CD14-positive monocyte (primary cell): ENCODE measurements at regions not wholly inside any gene's neighbourhood (a gene's known extent, or its start where the extent isn't known, plus 50 kb on each side); places are given as distances from the start of the nearest gene placed in this dataset.

Source experiments
- DNase-seq, 3 donors: peaks; one replicate each; pipeline ENCODE4 v3.0.0-alpha.2; 2011 to 2022
- H2AFZ ChIP-seq: 2 replicates; pipeline ENCODE4 v1.6.0; 2012; ENCODE audit warnings: mild to moderate bottlenecking, low read depth, low read length, inconsistent platforms; ENCODE audit not compliant: insufficient read depth, poor library complexity, severe bottlenecking
- H3K27ac ChIP-seq, 2 donors: 1 replicate in 1 of 2; 2 replicates in 1 of 2; pipeline ENCODE4 v1.5.1; 2012 to 2013; ENCODE audit warnings: low read length in 2 of 2, control low read depth in 1 of 2, inconsistent platforms in 1 of 2, low read depth in 1 of 2, mild to moderate bottlenecking in 1 of 2
- H3K27me3 ChIP-seq, 2 donors: one replicate each; pipeline versions ENCODE4 v1.6.0 to v1.6.1; 2011 to 2013; ENCODE audit warnings: low read length in 2 of 2; ENCODE audit not compliant: control insufficient read depth in 2 of 2, insufficient read depth in 2 of 2
- H3K36me3 ChIP-seq, 2 donors: replicated peaks in 1 of 2; 1 replicate in 1 of 2; 2 replicates in 1 of 2; pipeline versions ENCODE4 v1.5.1 to v1.6.1; 2012 to 2013; ENCODE audit warnings: low read length in 2 of 2, control low read depth in 1 of 2, inconsistent platforms in 1 of 2, mild to moderate bottlenecking in 1 of 2; ENCODE audit not compliant: insufficient read depth in 2 of 2, control insufficient read depth in 1 of 2
- H3K4me1 ChIP-seq, 2 donors: 1 replicate in 1 of 2; 2 replicates in 1 of 2; pipeline versions ENCODE4 v1.5.1 to v1.6.1; 2012 to 2013; ENCODE audit warnings: low read length in 2 of 2, control low read depth in 1 of 2, inconsistent platforms in 1 of 2, mild to moderate bottlenecking in 1 of 2, moderate library complexity in 1 of 2; ENCODE audit not compliant: insufficient read depth in 2 of 2, control insufficient read depth in 1 of 2
- H3K4me2 ChIP-seq: replicated peaks from 2 replicates; pipeline ENCODE3; 2012; ENCODE audit warnings: low read length, moderate library complexity, mild to moderate bottlenecking; ENCODE audit not compliant: poor library complexity, severe bottlenecking; ENCODE audit errors: extremely low read depth
- H3K4me3 ChIP-seq, 3 experiments: fragments of 200-600 bp in 1 of 3; sonication (generic) in 1 of 3; replicated peaks in 1 of 3; 1 replicate in 2 of 3; 2 replicates in 1 of 3; pipeline ENCODE4 v1.5.1; 2011 to 2013; ENCODE audit warnings: low read length in 3 of 3, mild to moderate bottlenecking in 3 of 3, control low read depth in 2 of 3, low read depth in 2 of 3, inconsistent platforms in 1 of 3, moderate library complexity in 1 of 3
- H3K79me2 ChIP-seq: 2 replicates; pipeline ENCODE4 v1.6.0; 2012; ENCODE audit warnings: mild to moderate bottlenecking, control low read depth, inconsistent platforms, low read length, moderate library complexity; ENCODE audit not compliant: insufficient read depth
- H3K9ac ChIP-seq: 2 replicates; pipeline ENCODE4 v1.6.0; 2017; ENCODE audit warnings: low read length, mild to moderate bottlenecking; ENCODE audit not compliant: insufficient read depth, poor library complexity, severe bottlenecking
- H3K9me3 ChIP-seq, 2 donors: replicated peaks in 1 of 2; 1 replicate in 1 of 2; 2 replicates in 1 of 2; pipeline versions ENCODE4 v1.5.1 to v1.6.1; 2012 to 2013; ENCODE audit warnings: low read length in 2 of 2, control low read depth in 1 of 2; ENCODE audit not compliant: control insufficient read depth in 1 of 2, insufficient read depth in 1 of 2
- H4K20me1 ChIP-seq: 2 replicates; pipeline ENCODE4 v1.6.0; 2012; ENCODE audit warnings: mild to moderate bottlenecking, low read length, control low read depth, moderate library complexity; ENCODE audit not compliant: insufficient read depth
- H3K27ac Mint-ChIP-seq, 7 donors: one replicate each; pipeline ENCODE4 v1.8.0; 2020; ENCODE audit warnings: mild to moderate bottlenecking in 7 of 7, mixed read lengths in 7 of 7, moderate library complexity in 6 of 7, inconsistent platforms in 2 of 7
- H3K27me3 Mint-ChIP-seq, 3 donors: one replicate each; pipeline ENCODE4 v1.8.0; 2021 to 2022; ENCODE audit warnings: low read depth in 3 of 3, mild to moderate bottlenecking in 3 of 3, mixed read lengths in 3 of 3, moderate library complexity in 3 of 3, inconsistent platforms in 1 of 3
- H3K36me3 Mint-ChIP-seq, 2 donors: one replicate each; pipeline ENCODE4 v1.8.0; 2020; ENCODE audit warnings: mixed read lengths in 2 of 2, inconsistent platforms in 1 of 2, mild to moderate bottlenecking in 1 of 2
- H3K4me1 Mint-ChIP-seq: one replicate; pipeline ENCODE4 v1.8.0; 2020; ENCODE audit warnings: mild to moderate bottlenecking, mixed read lengths
- H3K4me3 Mint-ChIP-seq, 2 donors: one replicate each; pipeline ENCODE4 v1.8.0; 2020; ENCODE audit warnings: mild to moderate bottlenecking in 2 of 2, mixed read lengths in 2 of 2, moderate library complexity in 1 of 2
- H3K9me3 Mint-ChIP-seq, 7 donors: one replicate each; pipeline ENCODE4 v1.8.0; 2020 to 2022; ENCODE audit warnings: mixed read lengths in 7 of 7, mild to moderate bottlenecking in 6 of 7, moderate library complexity in 6 of 7, inconsistent platforms in 2 of 7
- CTCF ChIP-seq: fragments of 200-600 bp; IDR thresholded peaks from one replicate; pipeline ENCODE4 v1.8.0; 2022; ENCODE audit warnings: antibody characterized with exemption, mild to moderate bottlenecking
- WGBS: methylation state at CpG from one replicate; pipeline ENCODE4 v1.1.5; 2013; ENCODE audit warnings: missing lambda C conversion rate; ENCODE audit not compliant: insufficient coverage; 5-methylcytosine and 5-hydroxymethylcytosine counted together
- intact Hi-C, 2 donors: fragments of 100-400 bp; cut with micrococcal nuclease; formaldehyde crosslinking; loops; one replicate each; pipeline versions ENCODE4 v1.15.0 to v1.15.1; 2023

- Mint-ChIP-seq H3K36me3 (no peaks in the 10 kb centered on the region), H3K27me3 (no peaks in the 10 kb centered on the region), H3K4me1 (no peaks in the 10 kb centered on the region), H3K4me3 (no peak overlapping the region), H3K27ac (no peak overlapping the region), H3K9me3 (peaks cover 0 to 5% (median 2%) of the 10 kb centered on the region in 7 donors)
- Histone ChIP-seq H3K36me3 (no peaks in the 10 kb centered on the region), H3K9me3 (peaks cover 2 to 7% of the 10 kb centered on the region in 2 donors), H3K27me3 (no peaks in the 10 kb centered on the region), H3K4me2 (no peak overlapping the region), H2AFZ (no peak overlapping the region), H3K27ac (no peak overlapping the region), H3K79me2 (no peaks in the 10 kb centered on the region), H4K20me1 (no peaks in the 10 kb centered on the region), H3K9ac (no peak overlapping the region), H3K4me3 (no peak overlapping the region), H3K4me1 (no peaks in the 10 kb centered on the region)
- intact Hi-C loops, result no loop called here
- TF ChIP-seq CTCF, result no peak
- no CpG with 5 or more reads among the region's 2 CpGs for WGBS
- DNase-seq, result no peak
Measured at GRCh38 chr21:16711757-16712156, 801.1 kb upstream of the CXADR start.

DNA sequence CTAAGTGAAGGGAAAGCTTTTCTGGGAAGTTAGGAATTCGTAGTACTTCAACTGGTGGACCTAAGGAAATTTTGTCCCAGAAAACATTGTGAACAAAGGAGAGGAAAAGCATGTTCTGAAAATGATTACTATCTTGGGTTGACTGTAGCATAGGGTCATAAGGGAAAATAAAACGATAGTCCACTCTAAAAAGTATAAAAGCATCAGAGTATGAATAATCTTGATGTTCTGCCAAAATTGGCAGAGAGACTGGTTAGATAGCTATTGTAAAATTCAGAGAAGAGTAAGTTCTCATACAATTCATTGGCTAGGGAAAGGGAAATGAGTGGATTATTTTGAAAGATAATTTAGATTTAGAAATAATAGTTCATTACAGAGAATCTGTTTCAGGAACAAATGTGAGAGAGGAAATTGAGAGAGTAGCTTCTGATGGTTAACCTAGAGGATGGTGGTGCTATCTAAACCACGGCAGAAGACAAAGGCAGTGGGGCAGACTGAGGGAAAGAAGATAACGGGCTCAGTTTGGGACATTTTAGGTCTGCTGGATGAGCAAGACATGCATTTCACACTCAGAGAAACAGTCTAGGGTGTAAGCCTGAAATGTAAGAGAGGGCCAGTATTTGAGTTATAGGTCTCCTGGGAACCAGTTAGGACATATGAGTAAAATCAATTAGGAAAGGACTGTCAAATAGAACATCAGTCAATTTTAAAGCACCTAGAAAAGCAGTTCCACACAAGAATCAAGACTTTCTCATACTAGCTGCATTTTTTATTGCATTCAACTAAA, 799.3 kb upstream of the CXADR start:
- Histone ChIP-seq H4K20me1 (no peaks in the 10 kb centered on the region), H3K4me3 (no peak overlapping the region), H3K4me2 (no peak overlapping the region), H3K36me3 (no peaks in the 10 kb centered on the region), H2AFZ (no peak overlapping the region), H3K27ac (no peak overlapping the region), H3K79me2 (no peaks in the 10 kb centered on the region), H3K9ac (no peak overlapping the region), H3K27me3 (no peaks in the 10 kb centered on the region), H3K9me3 (peaks cover 0 to 8% of the 10 kb centered on the region in 2 donors), H3K4me1 (no peaks in the 10 kb centered on the region)
- Mint-ChIP-seq H3K9me3 (peaks cover 2 to 6% (median 4%) of the 10 kb centered on the region in 7 donors), H3K4me3 (no peak overlapping the region), H3K27ac (no peak overlapping the region), H3K36me3 (no peaks in the 10 kb centered on the region), H3K4me1 (no peaks in the 10 kb centered on the region), H3K27me3 (no peaks in the 10 kb centered on the region)
- WGBS, result 85% methylated on average over 3 of the region's 4 CpGs
- intact Hi-C loops, result no loop called here
- TF ChIP-seq CTCF, result no peak
- no peak for DNase-seq
